ENCODE measurements at regions not wholly inside any gene's neighbourhood (a gene's known extent, or its start where the extent isn't known, plus 50 kb on each side); places are given as distances from the start of the nearest gene placed in this dataset.
"Not testable (repeated sequence)": the region's sequence is repeated elsewhere in the genome, so short reads cannot be mapped to it uniquely, and the experiment has no call there.

DNA sequence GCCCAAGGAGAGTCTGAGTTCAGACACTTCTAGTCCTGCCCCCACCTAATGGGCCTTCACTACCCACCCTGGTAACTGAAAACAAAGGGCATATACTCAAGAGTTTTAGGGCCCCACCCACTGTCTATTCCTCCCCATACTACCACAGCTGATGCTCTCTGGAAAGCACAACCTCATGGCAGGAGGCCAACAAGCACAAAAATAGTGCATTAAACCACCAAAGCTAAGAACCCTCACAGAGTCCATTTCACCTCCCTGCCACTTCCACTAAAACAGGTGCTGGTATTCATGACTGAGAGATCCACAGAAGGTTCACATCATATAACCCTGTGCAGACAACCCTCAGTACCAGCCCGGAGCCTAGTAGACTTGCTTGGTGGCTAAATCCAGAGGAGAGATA lies 132.1 kb upstream of the ADGRB3 start (continued):
- TF ChIP-seq ZNF248 (tag by site-specific recombination; IDR thresholded peaks at IDR 0.05), result no peak
- TF ChIP-seq ZNF302 (tag by site-specific recombination; IDR thresholded peaks at IDR 0.05; ENCODE audit: low read depth), result no peak
- no peak for TF ChIP-seq ZNF791 (tag by site-specific recombination; IDR thresholded peaks at IDR 0.05)
- TF ChIP-seq ZNF10 (tag by site-specific recombination; IDR thresholded peaks at IDR 0.05), result no peak

DNA sequence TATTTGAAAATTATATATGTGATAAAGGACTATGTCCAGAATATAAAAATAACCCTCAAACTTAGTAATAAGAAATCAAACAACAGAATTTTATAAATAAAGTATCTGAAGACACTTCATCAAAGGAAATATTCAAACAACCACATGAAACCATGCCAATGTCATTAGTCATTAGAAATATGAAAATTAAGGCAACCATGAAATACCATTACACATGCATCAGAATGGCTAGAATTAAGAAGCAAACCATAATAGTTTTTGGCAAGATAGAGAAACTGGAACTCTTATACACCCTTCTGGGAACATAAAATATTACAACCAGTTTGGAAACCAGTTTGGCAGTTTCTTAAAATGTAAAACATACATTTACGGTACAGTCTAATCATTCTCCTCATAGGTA lies 137.2 kb upstream of the ADGRB3 start:
- TF ChIP-seq ZNF670 (tag by site-specific recombination; IDR thresholded peaks at IDR 0.05; ENCODE audit: low read depth) (no peak), ZNF274 (IDR thresholded peaks at IDR 0.05; ENCODE audit: low read length) (no peak), ZNF274 (tag by site-specific recombination; IDR thresholded peaks at IDR 0.05; ENCODE audit: borderline replicate concordance) (no peak), ZNF560 (tag by site-specific recombination; IDR thresholded peaks at IDR 0.05; ENCODE audit: borderline replicate concordance) (no peak), ZNF768 (tag by site-specific recombination; IDR thresholded peaks at IDR 0.05) (no peak), HOXC10 (CRISPR knock-in tag; IDR thresholded peaks at IDR 0.05) (no peak), BCL11B (tag by site-specific recombination; IDR thresholded peaks at IDR 0.05; ENCODE audit: low read depth) (no peak), GLIS1 (tag by site-specific recombination; IDR thresholded peaks at IDR 0.05) (no peak), ZNF558 (tag by site-specific recombination; IDR thresholded peaks at IDR 0.05) (no peak), HIC1 (tag by site-specific recombination; IDR thresholded peaks at IDR 0.05) (no peak), ZNF48 (tag by site-specific recombination; IDR thresholded peaks at IDR 0.05) (no peak), ZNF658 (tag by site-specific recombination; IDR thresholded peaks at IDR 0.05) (no peak)
- ChIA-PET POLR2A (interaction anchor here (0.6 kb wide), 1 partner anchor 526 kb away, joined by 3 read pairs; no protein-coding TSS in a partner anchor), CTCF (interaction anchor here (0.6 kb wide), 1 partner anchor 189 kb away, joined by 3 read pairs; no protein-coding TSS in a partner anchor)

DNA sequence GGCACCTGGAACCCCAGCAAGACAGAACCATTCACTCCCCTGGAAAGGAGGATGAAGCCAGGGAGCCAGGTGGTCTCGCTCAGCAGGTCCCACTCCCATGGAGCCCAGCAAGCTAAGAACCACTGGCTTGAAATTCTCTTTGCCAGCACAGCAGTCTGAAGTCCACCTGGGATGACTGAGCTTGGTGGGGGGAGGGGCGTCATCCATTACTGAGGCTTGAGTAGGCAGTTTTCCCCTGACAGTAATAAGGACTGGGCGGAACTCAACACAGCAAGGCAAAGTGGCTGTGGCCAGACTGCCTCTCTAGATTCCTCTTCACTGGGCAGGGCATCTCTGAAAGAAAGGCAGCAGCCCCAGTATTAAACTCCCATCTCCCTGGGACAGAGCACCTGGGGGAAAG lies 140.2 kb upstream of the ADGRB3 start:
- CTCF ChIA-PET; H3K4me1 ChIP-seq (ENCODE audit: control insufficient read depth, insufficient read depth, low read length); H3K27ac ChIP-seq (ENCODE audit: extremely low read depth, low read depth, low read length); H3K4me3 ChIP-seq (ENCODE audit: low read depth, low read length); POLR2A ChIA-PET; H3K9me3 ChIP-seq (ENCODE audit: control insufficient read depth, insufficient read depth, low read depth, low read length); H3K36me3 ChIP-seq (ENCODE audit: control insufficient read depth in 2 of 2, insufficient read depth in 1 of 2, low read length in 2 of 2): not testable (repeated sequence)

More for the DNA sequence above, 137.2 kb upstream of the ADGRB3 start:
- no peaks in the 10 kb centered on the region for H3K9me3 ChIP-seq (ENCODE audit: control insufficient read depth, insufficient read depth, low read depth, low read length)
- no peak overlapping the region for H3K27ac ChIP-seq (ENCODE audit: extremely low read depth, low read depth, low read length)
- H3K4me3 ChIP-seq (ENCODE audit: low read depth, low read length), result no peak overlapping the region
- no peaks in the 10 kb centered on the region for H3K4me1 ChIP-seq (ENCODE audit: control insufficient read depth, insufficient read depth, low read length)
- H3K36me3 ChIP-seq (ENCODE audit: control insufficient read depth in 2 of 2, insufficient read depth in 1 of 2, low read length in 2 of 2), result no peaks in the 10 kb centered on the region

- Histone ChIP-seq H3K36me3 (ENCODE audit: control insufficient read depth in 2 of 2, insufficient read depth in 1 of 2, low read length in 2 of 2) (no peaks in the 10 kb centered on the region), H3K27ac (ENCODE audit: extremely low read depth, low read depth, low read length) (no peak overlapping the region), H3K4me3 (ENCODE audit: low read depth, low read length) (no peak overlapping the region), H3K4me1 (ENCODE audit: control insufficient read depth, insufficient read depth, low read length) (no peaks in the 10 kb centered on the region), H3K9me3 (ENCODE audit: control insufficient read depth, insufficient read depth, low read depth, low read length) (no peaks in the 10 kb centered on the region)
- CTCF ChIA-PET, result interaction anchor here (0.9 to 2.2 kb wide), 2 partner anchors 8 to 132 kb away, joined by 4 to 15 read pairs; no protein-coding TSS in a partner anchor
- POLR2A ChIA-PET, result no interaction called here
- TF ChIP-seq, protein P1, sequence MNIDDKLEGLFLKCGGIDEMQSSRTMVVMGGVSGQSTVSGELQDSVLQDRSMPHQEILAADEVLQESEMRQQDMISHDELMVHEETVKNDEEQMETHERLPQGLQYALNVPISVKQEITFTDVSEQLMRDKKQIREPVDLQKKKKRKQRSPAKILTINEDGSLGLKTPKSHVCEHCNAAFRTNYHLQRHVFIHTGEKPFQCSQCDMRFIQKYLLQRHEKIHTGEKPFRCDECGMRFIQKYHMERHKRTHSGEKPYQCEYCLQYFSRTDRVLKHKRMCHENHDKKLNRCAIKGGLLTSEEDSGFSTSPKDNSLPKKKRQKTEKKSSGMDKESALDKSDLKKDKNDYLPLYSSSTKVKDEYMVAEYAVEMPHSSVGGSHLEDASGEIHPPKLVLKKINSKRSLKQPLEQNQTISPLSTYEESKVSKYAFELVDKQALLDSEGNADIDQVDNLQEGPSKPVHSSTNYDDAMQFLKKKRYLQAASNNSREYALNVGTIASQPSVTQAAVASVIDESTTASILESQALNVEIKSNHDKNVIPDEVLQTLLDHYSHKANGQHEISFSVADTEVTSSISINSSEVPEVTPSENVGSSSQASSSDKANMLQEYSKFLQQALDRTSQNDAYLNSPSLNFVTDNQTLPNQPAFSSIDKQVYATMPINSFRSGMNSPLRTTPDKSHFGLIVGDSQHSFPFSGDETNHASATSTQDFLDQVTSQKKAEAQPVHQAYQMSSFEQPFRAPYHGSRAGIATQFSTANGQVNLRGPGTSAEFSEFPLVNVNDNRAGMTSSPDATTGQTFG (tag by site-specific recombination; IDR thresholded peaks at IDR 0.05; ENCODE audit: borderline replicate concordance), result no peak
- TF ChIP-seq ZNF837 (tag by site-specific recombination; IDR thresholded peaks at IDR 0.05) (no peak), ZNF416 (tag by site-specific recombination; IDR thresholded peaks at IDR 0.05) (no peak), ZNF785 (tag by site-specific recombination; IDR thresholded peaks at IDR 0.05) (no peak), ATF2 (tag by site-specific recombination; IDR thresholded peaks at IDR 0.05; ENCODE audit: low read depth) (no peak), ZFHX2 (tag by site-specific recombination; conservative IDR thresholded peaks at IDR 0.05) (no peak), ZFP41 (tag by site-specific recombination; IDR thresholded peaks at IDR 0.05; ENCODE audit: borderline replicate concordance) (no peak), IKZF3 (tag by site-specific recombination; IDR thresholded peaks at IDR 0.05) (no peak)
- TF ChIP-seq, protein P2, sequence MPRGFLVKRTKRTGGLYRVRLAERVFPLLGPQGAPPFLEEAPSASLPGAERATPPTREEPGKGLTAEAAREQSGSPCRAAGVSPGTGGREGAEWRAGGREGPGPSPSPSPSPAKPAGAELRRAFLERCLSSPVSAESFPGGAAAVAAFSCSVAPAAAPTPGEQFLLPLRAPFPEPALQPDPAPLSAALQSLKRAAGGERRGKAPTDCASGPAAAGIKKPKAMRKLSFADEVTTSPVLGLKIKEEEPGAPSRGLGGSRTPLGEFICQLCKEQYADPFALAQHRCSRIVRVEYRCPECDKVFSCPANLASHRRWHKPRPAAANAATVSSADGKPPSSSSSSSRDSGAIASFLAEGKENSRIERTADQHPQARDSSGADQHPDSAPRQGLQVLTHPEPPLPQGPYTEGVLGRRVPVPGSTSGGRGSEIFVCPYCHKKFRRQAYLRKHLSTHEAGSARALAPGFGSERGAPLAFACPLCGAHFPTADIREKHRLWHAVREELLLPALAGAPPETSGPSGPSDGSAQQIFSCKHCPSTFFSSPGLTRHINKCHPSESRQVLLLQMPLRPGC (tag by site-specific recombination; IDR thresholded peaks at IDR 0.05), result no peak
These were observed 158.5 kb upstream of the ADGRB3 start for GRCh38 chr6:68476611-68477010.

Data from HEK293 (cell line).